A673 (cell line): ENCODE measurements at regions not wholly inside any gene's neighbourhood (a gene's known extent, or its start where the extent isn't known, plus 50 kb on each side); places are given as distances from the start of the nearest gene placed in this dataset.

ENCODE experiments used
- BruUV-seq: library from RNA; stranded (reverse); fragments of 400-500 nt; replicated peaks from 2 replicates; lab custom pipeline; 2021; lab: Mats Ljungman, UMichigan
- CTCF ChIA-PET: fragments of 300-600 bp; sonication (Branson Sonifier 250); formaldehyde crosslinking; loops from one replicate; lab custom pipeline; 2022; ENCODE audit warnings: antibody characterized with exemption; lab: Charles Lee
- POLR2A ChIA-PET: fragments of 300-600 bp; sonication (Branson Sonifier 250); formaldehyde crosslinking; loops from one replicate; lab custom pipeline; 2022; ENCODE audit warnings: antibody characterized with exemption; ENCODE audit not compliant: low non-redundant PET; lab: Charles Lee
- DNase-seq: peaks from one replicate; pipeline ENCODE4 v3.0.0-alpha.2; 2015; ENCODE audit warnings: low spot score
- H3K27ac ChIP-seq: fragments of 200-600 bp; sonication (generic); 2 replicates; pipeline ENCODE4 v1.5.1; 2016; ENCODE audit warnings: mixed run types, low read depth, mild to moderate bottlenecking, mixed read lengths, antibody characterized with exemption, low read length; ENCODE audit not compliant: poor library complexity, severe bottlenecking
- H3K27me3 ChIP-seq: fragments of 200-600 bp; sonication (generic); replicated peaks from 2 replicates; pipeline ENCODE4 v1.6.1; 2017; ENCODE audit warnings: mixed run types, low read depth, mild to moderate bottlenecking, mixed read lengths, antibody characterized with exemption, low read length; ENCODE audit not compliant: insufficient read depth, poor library complexity
- H3K36me3 ChIP-seq: fragments of 200-600 bp; sonication (generic); 2 replicates; pipeline ENCODE4 v1.6.1; 2016; ENCODE audit warnings: mixed run types, mild to moderate bottlenecking, mixed read lengths, antibody characterized with exemption, low read length; ENCODE audit not compliant: insufficient read depth, poor library complexity, severe bottlenecking
- H3K4me1 ChIP-seq: fragments of 200-600 bp; sonication (generic); 2 replicates; pipeline ENCODE4 v1.6.1; 2017; ENCODE audit warnings: mixed run types, mild to moderate bottlenecking, mixed read lengths, antibody characterized with exemption, low read length; ENCODE audit not compliant: insufficient read depth, poor library complexity, severe bottlenecking
- H3K4me3 ChIP-seq: fragments of 200-600 bp; sonication (generic); 2 replicates; pipeline ENCODE4 v1.5.1; 2016; ENCODE audit warnings: low read depth, mixed run types, mild to moderate bottlenecking, mixed read lengths, low read length; ENCODE audit not compliant: poor library complexity, severe bottlenecking
- H3K9me3 ChIP-seq: fragments of 200-600 bp; sonication (generic); 2 replicates; pipeline ENCODE4 v1.6.1; 2016; ENCODE audit warnings: mixed run types, low read depth, mild to moderate bottlenecking, mixed read lengths, antibody characterized with exemption, low read length; ENCODE audit not compliant: poor library complexity, severe bottlenecking
- CTCF ChIP-seq: fragments of 300-800, 200-600 bp; sonication (generic); conservative IDR thresholded peaks from 2 replicates; pipeline ENCODE4 v1.5.1; 2017; ENCODE audit warnings: low read depth, mild to moderate bottlenecking, antibody characterized with exemption, low read length, moderate library complexity, mixed read lengths
- EZH2 ChIP-seq: fragments of 200-600 bp; sonication (generic); IDR thresholded peaks from 2 replicates; pipeline ENCODE4 v1.6.1; 2017; ENCODE audit warnings: borderline replicate concordance, low read depth, mild to moderate bottlenecking, mixed read lengths, antibody characterized with exemption, low read length; ENCODE audit not compliant: poor library complexity, severe bottlenecking
- intact Hi-C: fragments of 100-400 bp; cut with micrococcal nuclease; formaldehyde crosslinking; loops from one replicate; pipeline ENCODE4 v1.10.0; 2022; ENCODE audit not compliant: unreplicated experiment

- H3K4me3 ChIP-seq: no peak overlapping the region
- no peak for DNase-seq
- CTCF ChIA-PET: no interaction called here
Observed at GRCh38 chr2:153057743-153058142, 339.3 kb downstream of the ARL6IP6 start.

DNA sequence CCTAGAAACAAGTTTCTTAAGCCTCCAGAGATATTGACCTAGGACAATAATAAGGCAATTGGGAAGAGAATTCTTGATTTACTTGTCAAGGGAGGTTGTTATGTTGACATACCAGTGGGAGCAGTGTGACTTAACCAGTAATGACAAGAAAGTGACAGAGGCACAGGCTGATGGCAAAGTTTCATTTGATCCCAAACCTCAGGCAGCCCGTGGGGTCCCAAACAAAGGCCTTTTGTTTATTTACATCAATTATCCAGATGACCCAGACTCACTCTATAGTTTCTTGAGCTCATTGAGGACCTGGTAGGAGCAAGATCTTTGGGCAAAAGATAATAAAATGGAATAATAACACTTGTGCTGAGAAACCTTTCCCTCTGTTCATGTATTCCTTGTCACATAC lies 336.8 kb downstream of the ARL6IP6 start:
- DNase-seq: no peak
- intact Hi-C loops: no loop called here
- CTCF ChIA-PET: no interaction called here
- no peaks in the 10 kb centered on the region for H3K27me3 ChIP-seq
- no peak overlapping the region for H3K27ac ChIP-seq
- POLR2A ChIA-PET: no interaction called here
- no peaks in the 10 kb centered on the region for H3K4me1 ChIP-seq
- no TSS peak for BruUV-seq
- H3K4me3 ChIP-seq: no peak overlapping the region
- TF ChIP-seq EZH2: no peak
- TF ChIP-seq CTCF: no peak
- no peaks in the 10 kb centered on the region for H3K9me3 ChIP-seq
- no peaks in the 10 kb centered on the region for H3K36me3 ChIP-seq

More at GRCh38 chr2:153057743-153058142, 339.3 kb downstream of the ARL6IP6 start:
- TF ChIP-seq EZH2 (no peak), CTCF (no peak)
- no TSS peak for BruUV-seq
- no peaks in the 10 kb centered on the region for H3K27me3 ChIP-seq
- H3K4me1 ChIP-seq: no peaks in the 10 kb centered on the region
- intact Hi-C loops: no loop called here
- POLR2A ChIA-PET: no interaction called here
- no peaks in the 10 kb centered on the region for H3K36me3 ChIP-seq
- H3K9me3 ChIP-seq: no peaks in the 10 kb centered on the region
- no peak overlapping the region for H3K27ac ChIP-seq

DNA sequence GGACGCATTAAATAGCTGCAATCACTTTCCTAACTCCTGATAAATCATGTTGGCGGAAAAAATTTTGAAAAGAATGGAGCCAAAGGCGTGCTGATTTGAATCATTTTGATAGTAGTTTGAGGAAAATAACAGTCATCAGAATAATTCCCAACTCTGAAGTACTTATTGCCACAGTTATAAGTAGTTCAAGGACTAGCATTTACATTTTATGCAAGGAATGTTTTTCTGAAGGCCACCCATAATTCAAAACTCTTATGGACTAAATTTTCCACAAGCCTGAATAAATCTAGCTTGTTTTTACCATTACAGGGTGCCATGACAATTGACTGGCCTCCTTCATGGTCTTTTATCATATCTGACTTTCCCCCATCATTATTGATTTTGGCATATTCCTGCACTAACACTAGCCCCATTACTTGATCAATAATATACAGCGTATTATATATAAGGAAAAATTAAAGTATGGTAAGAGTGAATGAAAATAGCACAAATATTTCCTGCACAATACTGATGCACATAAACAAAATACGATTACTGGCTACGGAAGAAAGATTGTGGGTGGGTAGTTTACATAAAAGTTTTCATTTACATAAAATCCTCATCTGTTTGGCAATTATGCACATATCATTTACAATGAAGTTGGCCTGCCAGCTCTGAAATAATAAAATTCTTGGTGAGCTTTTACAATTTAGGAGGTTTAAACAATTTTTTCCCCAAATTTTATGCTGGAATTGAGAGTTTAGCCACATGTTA lies 334.6 kb downstream of the ARL6IP6 start:
- CTCF ChIA-PET: no interaction called here
- intact Hi-C loops: no loop called here
- no TSS peak for BruUV-seq

More for the DNA sequence above, 334.6 kb downstream of the ARL6IP6 start:
- POLR2A ChIA-PET: no interaction called here
- TF ChIP-seq EZH2 (no peak), CTCF (no peak)
- H3K27ac ChIP-seq: no peak overlapping the region
- no peaks in the 10 kb centered on the region for H3K9me3 ChIP-seq
- H3K4me1 ChIP-seq: no peaks in the 10 kb centered on the region
- H3K4me3 ChIP-seq: no peak overlapping the region
- H3K27me3 ChIP-seq: no peaks in the 10 kb centered on the region
- no peaks in the 10 kb centered on the region for H3K36me3 ChIP-seq
- DNase-seq: no peak
